ENCODE measurements at regions not wholly inside any gene's neighbourhood (a gene's known extent, or its start where the extent isn't known, plus 50 kb on each side); places are given as distances from the start of the nearest gene placed in this dataset.
A peak's percentile ranks its signal among the peaks of the same experiment; 100 is the strongest.

DNA sequence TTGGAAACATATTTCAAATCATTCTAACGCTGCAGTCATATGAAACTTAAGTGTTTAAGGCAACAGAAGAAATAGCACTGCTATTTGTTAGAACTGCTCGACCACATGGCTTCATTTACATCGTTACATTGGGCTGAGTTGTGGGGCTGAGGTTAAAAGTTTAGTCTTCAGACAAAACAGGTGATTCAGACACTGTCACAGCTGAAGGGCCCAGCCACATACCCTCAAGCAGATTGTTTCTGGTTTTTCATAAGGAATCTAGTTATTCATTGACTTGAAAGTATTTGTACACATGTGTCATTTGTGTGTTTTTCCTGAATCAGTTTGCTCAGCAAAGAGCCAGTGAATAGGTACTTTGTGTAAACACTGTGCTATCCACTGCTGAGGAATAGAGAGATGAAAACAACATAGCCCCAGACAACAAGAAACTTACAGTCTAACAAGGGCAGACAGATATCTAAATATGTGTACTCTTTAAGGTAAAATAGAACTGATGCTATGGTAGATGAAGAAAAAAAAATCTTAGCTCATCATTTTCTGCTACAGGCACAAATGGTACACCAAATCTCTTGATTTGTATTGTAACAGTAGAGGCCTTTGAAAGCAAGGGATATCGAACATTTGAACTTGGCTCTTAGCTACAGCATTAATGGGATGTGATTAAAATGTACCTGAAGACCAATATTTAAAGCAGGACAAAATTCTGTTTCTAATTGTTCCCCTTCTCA lies 357.6 kb upstream of the RPS23 start (continued):
- TF ChIP-seq, protein P1, sequence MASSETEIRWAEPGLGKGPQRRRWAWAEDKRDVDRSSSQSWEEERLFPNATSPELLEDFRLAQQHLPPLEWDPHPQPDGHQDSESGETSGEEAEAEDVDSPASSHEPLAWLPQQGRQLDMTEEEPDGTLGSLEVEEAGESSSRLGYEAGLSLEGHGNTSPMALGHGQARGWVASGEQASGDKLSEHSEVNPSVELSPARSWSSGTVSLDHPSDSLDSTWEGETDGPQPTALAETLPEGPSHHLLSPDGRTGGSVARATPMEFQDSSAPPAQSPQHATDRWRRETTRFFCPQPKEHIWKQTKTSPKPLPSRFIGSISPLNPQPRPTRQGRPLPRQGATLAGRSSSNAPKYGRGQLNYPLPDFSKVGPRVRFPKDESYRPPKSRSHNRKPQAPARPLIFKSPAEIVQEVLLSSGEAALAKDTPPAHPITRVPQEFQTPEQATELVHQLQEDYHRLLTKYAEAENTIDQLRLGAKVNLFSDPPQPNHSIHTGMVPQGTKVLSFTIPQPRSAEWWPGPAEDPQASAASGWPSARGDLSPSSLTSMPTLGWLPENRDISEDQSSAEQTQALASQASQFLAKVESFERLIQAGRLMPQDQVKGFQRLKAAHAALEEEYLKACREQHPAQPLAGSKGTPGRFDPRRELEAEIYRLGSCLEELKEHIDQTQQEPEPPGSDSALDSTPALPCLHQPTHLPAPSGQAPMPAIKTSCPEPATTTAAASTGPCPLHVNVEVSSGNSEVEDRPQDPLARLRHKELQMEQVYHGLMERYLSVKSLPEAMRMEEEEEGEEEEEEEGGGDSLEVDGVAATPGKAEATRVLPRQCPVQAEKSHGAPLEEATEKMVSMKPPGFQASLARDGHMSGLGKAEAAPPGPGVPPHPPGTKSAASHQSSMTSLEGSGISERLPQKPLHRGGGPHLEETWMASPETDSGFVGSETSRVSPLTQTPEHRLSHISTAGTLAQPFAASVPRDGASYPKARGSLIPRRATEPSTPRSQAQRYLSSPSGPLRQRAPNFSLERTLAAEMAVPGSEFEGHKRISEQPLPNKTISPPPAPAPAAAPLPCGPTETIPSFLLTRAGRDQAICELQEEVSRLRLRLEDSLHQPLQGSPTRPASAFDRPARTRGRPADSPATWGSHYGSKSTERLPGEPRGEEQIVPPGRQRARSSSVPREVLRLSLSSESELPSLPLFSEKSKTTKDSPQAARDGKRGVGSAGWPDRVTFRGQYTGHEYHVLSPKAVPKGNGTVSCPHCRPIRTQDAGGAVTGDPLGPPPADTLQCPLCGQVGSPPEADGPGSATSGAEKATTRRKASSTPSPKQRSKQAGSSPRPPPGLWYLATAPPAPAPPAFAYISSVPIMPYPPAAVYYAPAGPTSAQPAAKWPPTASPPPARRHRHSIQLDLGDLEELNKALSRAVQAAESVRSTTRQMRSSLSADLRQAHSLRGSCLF (CRISPR knock-in tag; IDR thresholded peaks at IDR 0.05; ENCODE audit: borderline replicate concordance), result no peak
- TF ChIP-seq, protein P2, sequence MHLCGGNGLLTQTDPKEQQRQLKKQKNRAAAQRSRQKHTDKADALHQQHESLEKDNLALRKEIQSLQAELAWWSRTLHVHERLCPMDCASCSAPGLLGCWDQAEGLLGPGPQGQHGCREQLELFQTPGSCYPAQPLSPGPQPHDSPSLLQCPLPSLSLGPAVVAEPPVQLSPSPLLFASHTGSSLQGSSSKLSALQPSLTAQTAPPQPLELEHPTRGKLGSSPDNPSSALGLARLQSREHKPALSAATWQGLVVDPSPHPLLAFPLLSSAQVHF (CRISPR knock-in tag; IDR thresholded peaks at IDR 0.05), result no peak
- TF ChIP-seq ZNF703 (CRISPR knock-in tag; IDR thresholded peaks at IDR 0.05; ENCODE audit: borderline replicate concordance) (no peak), SKIL (CRISPR knock-in tag; IDR thresholded peaks at IDR 0.05; ENCODE audit: borderline replicate concordance) (peak; percentile 91; the same call in 1 of the 2 replicates), CBFB (CRISPR knock-in tag; IDR thresholded peaks at IDR 0.05) (0 out of 2 replicates have a peak, but pooled peaks have one; percentile 49), ARNTL (CRISPR knock-in tag; IDR thresholded peaks at IDR 0.05) (peak; percentile 76), PHF21A (CRISPR knock-in tag; IDR thresholded peaks at IDR 0.05) (peak; percentile 87), PAXIP1 (CRISPR knock-in tag; conservative IDR thresholded peaks at IDR 0.05) (peak; percentile 97)
- TF ChIP-seq, protein P3, sequence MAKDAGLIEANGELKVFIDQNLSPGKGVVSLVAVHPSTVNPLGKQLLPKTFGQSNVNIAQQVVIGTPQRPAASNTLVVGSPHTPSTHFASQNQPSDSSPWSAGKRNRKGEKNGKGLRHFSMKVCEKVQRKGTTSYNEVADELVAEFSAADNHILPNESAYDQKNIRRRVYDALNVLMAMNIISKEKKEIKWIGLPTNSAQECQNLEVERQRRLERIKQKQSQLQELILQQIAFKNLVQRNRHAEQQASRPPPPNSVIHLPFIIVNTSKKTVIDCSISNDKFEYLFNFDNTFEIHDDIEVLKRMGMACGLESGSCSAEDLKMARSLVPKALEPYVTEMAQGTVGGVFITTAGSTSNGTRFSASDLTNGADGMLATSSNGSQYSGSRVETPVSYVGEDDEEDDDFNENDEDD (CRISPR knock-in tag; IDR thresholded peaks at IDR 0.05; ENCODE audit: borderline replicate concordance), result no peak
- TF ChIP-seq, protein P4, sequence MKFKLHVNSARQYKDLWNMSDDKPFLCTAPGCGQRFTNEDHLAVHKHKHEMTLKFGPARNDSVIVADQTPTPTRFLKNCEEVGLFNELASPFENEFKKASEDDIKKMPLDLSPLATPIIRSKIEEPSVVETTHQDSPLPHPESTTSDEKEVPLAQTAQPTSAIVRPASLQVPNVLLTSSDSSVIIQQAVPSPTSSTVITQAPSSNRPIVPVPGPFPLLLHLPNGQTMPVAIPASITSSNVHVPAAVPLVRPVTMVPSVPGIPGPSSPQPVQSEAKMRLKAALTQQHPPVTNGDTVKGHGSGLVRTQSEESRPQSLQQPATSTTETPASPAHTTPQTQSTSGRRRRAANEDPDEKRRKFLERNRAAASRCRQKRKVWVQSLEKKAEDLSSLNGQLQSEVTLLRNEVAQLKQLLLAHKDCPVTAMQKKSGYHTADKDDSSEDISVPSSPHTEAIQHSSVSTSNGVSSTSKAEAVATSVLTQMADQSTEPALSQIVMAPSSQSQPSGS (CRISPR knock-in tag; IDR thresholded peaks at IDR 0.05), result peak; percentile 95

Data from HepG2 (cell line).